NCI-H82 treated with DMSO at 0.1 percent for 48 hours (cell line): ENCODE measurements at regions not wholly inside any gene's neighbourhood (a gene's known extent, or its start where the extent isn't known, plus 50 kb on each side); places are given as distances from the start of the nearest gene placed in this dataset.
"Not testable (repeated sequence)": the region's sequence is repeated elsewhere in the genome, so short reads cannot be mapped to it uniquely, and the experiment has no call there.

ENCODE experiments used
- DNase-seq: peaks from one replicate; lab custom pipeline; 2025; ENCODE audit not compliant: unreplicated experiment; lab: John Stamatoyannopoulos, UW

DNA sequence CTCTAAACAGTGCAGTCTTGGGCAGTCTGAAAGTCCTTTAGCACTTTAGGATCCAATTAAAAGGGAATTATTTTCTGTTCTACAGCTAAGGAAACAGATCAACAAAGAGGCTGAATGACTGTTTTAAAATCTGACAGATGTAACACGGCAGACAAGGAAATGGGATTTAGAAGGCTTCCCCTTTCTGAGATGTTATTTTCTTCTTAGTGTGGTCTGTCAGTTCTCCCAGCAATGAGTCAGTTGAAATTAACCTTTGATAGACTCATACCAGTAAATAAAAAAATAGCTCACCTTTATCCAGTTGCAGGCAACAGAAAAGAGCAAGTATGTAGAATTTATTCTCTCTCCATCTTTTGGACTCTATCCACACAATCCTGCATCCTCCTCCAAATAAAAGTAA, 98.1 kb downstream of the NEDD1 start:
- DNase-seq = peak; percentile 67

DNA sequence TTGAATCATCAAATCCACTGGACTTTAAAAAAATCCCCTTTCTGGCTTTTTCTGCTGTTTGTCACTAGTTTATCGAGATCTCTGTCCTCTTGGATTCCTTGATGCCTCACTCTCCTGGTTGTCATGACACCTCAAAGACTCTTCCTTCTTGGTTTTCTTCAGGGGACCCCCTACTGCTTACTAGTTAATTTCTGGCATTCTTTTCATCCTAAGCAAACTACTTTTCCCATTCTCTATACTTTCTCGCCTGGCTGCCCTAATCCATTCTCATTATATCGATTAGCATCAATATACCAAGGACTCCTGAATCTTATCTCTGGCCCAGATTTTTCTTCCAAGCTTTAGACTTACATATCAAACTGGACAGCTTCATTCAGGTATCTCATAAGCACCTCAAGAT, 98.6 kb downstream of the NEDD1 start:
- DNase-seq = no peak

DNA sequence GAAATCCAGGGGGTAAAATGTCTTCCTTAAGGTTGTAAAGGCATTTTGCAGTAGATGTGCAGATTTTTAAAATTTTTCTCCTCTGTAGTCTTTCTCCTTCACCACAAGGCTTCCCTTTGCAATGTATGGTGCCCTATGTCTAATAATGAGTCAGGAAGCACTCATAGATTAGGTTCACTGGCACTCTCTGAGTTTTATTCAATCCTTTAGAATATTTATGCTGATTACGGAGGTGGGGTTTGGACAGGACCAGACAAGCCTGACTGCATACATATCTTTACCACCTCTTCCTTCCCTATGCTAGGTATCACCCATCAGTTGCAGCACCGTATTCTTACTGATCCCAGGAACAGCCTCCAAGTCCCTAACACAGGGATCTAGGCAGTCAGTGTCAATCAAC, 99.5 kb downstream of the NEDD1 start:
- no peak for DNase-seq

DNA sequence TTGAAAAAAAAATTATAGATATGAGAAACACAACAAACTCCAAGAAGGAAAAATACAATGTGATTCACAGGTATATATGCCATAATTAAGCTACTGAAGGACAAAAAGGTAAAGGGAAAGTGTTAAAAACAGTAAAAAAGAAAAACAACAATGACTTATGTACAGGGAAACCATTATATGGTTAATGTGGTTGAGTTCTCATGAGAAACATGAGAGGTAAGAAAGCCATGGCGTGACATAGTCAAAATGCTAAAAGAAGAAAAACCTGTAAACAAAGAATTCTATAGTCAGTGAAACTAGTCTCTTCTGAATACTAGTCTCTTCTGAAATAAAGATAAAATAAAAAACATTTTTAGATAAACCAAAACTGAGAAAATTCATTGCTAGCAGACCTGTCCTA, 109.1 kb downstream of the NEDD1 start:
- no peak for DNase-seq

DNA sequence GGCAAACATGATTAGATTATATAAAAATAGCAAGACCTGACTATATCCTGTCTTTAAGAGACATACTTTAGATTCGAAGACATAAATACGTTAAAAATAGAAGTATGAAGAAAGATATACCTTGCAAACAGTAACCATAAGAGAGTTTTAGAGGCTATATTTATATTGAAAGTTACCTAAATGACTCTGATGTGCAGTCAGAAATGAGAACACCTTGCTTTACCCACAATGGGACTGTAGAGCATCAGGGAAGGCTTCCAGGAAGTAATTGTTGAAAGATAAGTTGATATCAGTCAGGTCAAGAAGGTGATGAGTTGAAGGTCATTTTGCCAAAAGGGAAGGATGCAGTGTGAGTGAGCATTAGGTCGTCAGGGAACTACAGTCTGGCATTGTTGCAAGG, 110.2 kb downstream of the NEDD1 start:
- DNase-seq = no peak

DNA sequence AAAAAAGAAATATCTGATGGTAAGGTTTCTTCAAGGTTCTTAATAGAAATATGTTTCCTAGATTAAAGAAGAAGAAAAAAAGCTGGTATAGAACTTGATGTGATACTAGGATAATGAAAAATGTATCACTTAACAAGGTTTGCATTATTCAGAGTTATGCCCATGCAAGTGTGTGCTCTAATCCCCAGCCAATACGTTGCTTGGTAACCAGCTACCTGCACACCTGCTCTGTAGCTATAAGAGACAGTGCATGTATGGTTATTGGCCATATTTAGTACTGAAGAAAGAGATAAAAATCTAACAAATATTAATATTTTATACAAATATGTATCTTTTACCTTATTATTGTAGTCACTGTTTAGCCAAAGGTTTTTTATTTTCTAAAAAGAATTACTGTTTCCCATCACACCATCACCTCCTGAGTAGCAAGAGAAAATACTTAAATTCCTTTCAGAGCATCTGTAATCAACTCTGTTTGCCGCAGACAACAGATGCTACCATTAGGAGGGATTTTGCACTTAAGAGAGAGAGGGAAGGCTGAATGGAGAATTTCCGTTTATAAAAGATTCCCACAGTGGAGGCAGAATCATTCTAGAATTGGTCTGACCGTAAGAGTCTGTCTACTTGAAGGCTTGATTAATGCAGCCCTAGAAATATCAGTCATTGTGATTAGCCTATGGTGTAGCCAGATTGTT, 115.6 kb downstream of the NEDD1 start:
- no peak for DNase-seq

DNA sequence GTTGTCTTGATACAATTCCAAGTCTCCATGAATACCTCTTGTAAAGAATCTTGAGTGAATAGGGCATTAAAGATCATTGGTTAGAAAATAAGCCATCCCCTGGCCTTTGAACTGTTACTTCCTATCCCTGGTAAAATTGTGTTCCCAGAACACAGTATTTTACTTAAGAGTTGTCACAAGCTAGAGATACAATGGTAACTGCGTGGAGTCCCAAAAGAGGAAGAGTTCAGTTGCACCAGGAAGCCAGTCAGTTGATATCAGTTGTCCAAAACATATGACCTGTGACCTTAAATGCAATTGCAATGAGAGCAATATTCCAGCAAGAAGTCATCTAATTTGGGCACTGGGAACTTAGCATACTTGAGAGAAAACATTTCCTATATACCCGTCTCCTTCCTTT, 117.3 kb downstream of the NEDD1 start:
- DNase-seq = no peak

DNA sequence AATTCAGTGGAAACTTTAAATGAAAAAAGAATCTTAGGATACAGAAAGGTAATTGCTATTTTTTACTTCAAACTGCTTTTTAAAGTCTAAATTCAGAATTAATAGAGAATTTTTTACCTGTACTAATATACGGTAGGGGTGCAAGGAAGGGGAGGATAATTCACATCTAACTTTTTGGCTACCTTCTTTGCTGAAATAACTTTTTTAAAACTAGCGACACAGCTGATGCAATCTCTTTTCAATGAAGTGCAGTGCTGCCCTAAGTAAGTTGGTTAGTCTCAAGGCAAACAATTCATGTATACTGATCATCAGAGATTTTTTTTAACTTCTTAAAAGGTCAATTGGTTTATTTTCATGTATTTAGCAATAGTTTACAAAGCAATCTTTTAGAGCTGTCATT, 119.8 kb downstream of the NEDD1 start:
- DNase-seq = no peak

DNA sequence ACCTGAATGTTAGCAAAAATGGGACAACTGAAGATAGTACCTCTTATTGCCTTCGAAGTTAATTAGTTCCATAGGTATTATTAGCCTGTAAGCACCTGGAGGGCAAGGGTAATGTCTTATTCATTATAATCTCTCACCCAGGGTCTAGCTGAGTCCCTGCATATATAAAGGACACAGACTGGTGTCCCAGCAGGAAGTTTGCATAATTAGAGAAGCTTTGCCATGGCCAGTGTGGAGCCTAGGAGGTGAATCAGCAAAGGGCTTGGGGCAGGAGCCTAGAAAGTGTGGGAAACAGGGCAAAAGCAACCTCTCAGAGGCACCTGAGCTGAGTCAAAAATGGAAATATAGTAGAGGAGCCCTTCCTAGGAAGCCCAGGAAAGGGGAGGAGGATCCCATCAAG, 120.4 kb downstream of the NEDD1 start:
- DNase-seq = no peak

DNA sequence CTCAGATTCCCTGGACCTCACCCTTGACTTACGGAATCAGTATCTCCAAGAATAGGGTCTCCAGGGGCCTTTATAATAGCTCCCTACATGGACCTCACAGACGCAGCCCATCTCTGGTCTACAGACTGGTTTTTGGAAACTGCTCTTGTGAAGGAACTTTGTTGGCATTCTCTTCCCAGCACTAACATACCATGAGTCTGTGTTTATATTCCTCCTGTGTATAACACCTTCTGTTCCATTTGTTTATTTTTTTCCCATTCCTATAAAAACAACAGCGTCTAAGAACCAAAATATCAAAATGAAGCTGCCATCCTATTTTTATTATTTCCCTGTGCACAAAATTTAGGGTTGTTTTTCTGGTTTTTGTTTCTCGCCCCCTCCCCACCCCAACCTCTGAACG, 131.1 kb downstream of the NEDD1 start:
- DNase-seq = no peak

DNA sequence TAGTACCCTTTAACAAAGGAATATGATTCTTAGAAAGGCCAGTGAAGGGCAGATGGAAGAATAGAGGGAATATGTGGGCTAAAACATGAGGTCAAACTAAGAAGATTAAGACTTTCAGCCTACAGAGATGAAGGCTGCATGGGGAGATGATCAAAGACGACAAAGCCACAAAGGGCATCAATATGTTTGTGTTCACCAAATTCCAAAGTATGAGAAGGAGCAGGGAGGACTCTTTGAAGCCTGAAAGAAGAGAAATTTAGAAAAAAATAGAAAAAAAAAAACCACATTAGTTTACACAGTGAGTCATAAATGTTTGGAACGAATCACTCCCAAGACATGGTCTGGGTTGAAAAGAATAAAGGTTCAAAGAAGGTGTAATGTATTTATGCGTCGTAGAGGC, 131.8 kb downstream of the NEDD1 start:
- no peak for DNase-seq

DNA sequence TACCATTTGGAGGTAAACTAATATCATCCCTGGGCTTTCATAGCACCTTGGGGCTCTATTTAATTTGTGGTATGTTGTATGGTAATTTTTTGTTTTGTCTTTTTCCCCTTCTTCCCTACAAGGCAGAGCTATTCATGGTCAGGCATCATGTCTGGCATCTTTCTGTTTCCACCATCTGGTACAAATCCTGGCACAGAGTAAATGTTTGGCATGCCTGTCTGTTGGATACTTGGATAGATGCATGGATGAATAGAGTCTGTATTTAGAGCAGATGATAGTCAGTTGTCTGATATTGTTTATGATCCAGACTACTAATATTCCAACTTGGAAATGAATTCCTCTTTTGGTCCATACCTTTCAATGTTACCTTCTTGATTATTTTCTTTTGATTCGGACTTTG, 139.8 kb downstream of the NEDD1 start:
- DNase-seq = no peak

DNA sequence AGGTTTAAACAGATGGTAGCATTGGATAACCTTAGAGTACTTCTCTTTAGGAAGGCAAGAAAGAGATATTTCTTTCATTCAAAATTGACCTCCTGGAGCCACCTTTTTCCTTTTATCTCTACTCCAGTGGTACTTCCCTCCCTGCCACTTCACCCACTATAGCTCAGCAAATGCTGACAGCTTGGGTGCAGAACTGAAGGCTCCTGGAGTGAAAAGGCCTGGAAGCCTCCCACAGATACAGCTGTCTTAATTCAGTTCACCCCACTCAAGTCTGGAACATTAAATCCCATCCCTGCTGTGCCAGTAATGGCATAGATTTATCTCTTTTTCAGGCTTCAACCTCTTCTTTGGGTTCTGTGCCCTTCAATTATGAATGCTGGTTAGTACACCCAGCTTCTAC, 140.3 kb downstream of the NEDD1 start:
- no peak for DNase-seq

DNA sequence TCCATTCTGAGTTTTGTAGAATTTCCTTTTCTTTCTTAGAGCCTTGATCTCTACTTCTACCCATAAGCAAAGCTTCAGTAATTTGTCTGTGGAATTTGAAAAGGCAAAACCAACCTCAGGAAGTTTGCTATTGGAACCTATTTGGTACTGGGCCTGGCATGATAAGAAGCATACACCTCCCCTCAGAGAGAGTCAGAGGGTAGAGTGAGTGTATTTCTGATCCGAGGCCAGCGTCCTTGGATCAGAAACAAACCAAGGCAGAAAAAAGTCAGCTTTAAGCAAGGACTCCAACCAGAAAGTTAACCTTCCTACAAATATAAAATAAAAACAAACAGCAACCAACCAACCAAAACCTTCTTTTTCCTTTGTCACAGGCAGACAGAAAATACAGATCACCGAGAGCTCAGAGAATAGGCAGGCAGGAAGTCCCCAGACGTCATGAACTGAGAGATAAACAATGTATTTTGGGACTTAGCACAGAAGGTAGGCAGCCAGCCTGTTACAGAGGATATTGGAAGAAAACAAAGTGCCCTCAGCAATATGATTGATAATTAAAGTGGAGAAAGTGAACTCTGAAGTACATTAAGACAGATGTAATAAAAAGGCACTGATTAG, 141.5 kb downstream of the NEDD1 start:
- no peak for DNase-seq

DNA sequence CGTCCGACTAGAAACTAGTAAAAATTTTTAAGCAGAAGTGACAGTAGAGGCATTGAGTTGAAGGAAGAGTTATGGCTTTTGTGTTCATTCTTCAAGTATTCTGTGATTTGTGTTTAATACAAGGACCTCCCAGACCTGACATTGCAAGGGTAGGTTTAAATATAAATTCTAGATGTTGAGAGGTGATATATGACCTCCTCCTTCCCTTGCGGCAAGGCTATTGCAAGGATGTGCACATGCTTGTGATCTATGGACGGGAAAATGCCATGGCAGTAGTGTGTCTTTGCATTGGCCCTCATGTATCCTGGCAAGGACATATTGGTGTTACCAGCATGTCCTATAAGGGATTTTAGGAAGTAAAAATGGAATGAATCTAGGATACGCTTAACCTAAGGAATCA, 143.5 kb downstream of the NEDD1 start:
- DNase-seq = no peak

DNA sequence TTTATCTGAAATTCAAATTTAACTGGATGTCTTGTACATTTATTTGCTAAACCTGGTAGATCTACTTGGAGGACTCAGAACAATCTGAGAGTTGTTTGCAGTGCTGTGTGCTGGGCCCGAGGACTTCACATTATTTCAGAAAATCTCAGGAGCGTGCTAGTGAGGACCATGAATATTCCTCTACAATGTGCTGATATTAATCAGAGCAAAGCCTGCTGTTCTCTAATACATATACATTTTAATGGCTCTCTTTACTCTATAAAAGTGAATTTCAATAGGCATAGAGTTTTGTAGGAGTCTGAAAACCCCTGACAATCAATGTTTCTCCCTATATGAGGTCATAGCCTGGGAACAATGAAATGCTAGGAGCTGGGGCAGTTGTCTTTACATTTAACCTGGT, 144.3 kb downstream of the NEDD1 start:
- no peak for DNase-seq

DNA sequence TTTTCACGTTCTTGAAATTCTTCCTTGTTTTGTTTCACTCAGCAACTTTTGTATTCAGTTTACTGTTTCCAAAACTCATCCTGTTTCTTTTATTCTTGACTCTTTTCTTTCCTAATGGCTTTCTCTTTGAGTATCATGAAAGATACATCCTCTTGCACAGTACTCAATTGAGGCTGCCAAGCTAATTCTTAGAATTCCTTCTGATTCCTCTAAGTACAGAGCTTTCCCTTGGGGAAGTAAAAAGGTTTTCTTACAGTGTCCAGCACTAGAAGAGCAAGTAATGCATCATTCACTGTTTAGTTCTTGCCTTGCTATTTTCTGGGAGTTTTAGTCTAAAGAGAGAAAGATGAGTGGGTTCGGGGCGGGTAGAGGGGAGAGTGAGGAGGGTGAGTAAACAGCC, 154.1 kb downstream of the NEDD1 start:
- no peak for DNase-seq

DNA sequence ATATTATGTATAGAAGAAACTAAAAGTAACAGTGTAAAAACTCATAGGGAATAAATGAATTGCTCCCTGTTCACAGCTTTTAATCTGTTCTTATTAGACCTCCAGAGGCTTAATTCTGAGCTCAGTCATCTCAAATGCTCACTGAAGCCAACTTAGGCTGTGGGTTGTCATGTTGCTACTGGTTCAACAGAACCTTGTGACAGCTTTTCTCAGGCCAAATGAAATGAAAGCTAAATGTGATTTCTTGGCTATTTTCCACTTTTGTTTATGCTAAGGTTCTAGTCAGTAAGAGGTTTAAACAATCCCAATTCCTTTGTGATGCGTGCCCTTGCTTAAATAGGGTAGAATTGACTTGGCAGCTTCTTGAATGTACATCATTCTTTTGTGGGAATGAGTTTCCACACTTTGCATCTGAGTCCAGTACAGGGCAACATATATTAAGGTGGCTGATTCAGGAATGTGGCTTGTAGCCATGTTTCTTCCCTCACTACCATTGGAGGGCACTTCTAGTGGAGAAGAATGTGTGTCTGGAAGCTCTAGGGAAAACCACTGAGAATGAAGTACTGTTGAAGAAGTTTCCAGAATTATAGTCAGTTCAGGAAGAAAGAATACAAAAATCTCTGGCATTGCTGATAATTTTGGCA, 156.4 kb downstream of the NEDD1 start:
- DNase-seq = no peak

DNA sequence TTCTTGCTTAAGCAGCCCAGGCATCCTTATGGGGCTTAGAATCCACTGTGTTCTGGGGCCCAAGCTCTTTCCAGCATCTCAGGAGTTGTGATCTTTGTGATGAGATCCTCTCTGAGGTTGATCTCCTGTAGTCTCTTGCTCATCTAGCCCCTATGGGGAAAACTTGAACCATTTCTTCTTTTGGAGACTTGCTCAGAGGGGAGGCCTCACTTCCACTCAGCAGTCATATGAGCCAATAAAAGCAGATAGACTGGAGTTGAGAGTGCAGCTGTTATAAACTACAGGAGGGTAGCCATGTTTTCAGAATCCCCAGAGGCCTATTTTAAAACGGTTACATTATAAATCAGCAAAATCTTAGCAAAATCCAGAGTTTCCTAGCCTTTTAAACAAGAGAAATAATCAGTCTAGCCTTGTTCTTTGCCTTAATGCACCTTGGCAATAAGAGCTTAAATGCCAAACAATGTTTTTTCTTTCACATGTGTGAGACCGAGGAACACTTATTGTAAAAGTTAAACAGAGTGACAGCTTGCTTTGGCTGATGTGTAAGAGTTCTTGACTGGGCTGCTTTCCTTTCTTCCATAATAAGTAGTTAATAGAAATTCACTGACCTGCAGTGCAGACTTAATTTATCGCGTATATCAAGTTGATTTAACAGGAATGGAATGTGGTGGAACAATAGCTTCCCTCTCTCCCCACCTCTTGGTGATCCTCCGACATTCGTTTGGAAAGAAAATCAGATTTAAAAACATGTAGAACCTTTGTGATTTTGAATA, 168.3 kb downstream of the NEDD1 start:
- DNase-seq = no peak

DNA sequence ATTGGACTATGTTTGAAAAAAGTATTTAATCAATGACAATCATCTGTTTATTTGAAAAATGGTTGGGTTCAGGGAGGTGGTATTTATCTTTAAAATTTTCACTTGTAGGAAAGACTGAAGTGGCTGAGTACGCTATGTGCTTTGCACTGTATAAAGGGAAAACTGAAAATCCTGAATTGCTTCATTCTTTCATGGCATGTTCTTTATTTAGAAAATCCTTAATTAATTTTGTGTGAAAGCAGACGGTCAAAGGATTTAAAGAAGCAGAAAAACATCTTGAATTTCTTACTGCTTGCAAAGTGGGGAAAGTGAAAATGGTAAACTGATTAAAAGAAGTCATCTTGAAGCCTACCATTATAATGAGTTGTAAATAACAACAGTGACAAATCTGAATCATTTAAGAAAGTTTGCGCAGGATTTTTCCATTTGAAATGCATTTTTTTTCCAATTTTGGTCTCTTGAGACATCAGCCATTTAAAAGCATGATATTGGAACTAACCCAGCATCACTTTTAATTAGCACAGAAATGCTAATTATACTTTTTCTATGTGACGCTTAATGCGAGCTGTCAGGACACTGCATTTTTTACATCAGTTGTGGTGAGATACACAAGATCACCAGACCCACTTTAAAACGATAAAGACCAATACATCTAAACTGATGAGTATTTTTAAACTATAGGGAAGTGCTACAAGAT, 169.0 kb downstream of the NEDD1 start:
- no peak for DNase-seq

DNA sequence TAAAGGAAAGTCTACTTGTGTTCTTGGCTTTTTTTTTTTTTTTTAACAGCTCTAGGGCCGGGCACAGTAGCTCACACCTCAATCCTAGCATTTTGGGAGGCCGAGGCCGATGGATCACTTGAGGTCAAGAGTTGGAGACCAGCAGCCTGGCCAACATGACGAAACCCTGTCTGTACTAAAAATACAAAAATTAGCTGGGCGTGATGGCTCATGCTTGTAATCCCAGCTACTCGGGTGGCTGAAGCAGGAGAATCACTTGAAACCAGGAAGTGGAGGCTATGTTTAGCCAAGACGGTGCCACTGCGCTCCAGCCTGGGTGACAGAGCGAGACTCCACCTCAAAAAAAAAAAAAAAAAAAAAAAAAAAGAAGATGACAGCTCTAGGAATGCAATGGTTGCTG, 169.9 kb downstream of the NEDD1 start:
- DNase-seq = not testable (repeated sequence)
